G401.6 (cell line): ENCODE measurements at regions not wholly inside any gene's neighbourhood (a gene's known extent, or its start where the extent isn't known, plus 50 kb on each side); places are given as distances from the start of the nearest gene placed in this dataset.

Source experiments
- FAIRE-seq: peaks from 2 replicates; lab custom pipeline; 2012; peaks lifted over from hg19 to GRCh38; lab: Jason Lieb, UNC

DNA sequence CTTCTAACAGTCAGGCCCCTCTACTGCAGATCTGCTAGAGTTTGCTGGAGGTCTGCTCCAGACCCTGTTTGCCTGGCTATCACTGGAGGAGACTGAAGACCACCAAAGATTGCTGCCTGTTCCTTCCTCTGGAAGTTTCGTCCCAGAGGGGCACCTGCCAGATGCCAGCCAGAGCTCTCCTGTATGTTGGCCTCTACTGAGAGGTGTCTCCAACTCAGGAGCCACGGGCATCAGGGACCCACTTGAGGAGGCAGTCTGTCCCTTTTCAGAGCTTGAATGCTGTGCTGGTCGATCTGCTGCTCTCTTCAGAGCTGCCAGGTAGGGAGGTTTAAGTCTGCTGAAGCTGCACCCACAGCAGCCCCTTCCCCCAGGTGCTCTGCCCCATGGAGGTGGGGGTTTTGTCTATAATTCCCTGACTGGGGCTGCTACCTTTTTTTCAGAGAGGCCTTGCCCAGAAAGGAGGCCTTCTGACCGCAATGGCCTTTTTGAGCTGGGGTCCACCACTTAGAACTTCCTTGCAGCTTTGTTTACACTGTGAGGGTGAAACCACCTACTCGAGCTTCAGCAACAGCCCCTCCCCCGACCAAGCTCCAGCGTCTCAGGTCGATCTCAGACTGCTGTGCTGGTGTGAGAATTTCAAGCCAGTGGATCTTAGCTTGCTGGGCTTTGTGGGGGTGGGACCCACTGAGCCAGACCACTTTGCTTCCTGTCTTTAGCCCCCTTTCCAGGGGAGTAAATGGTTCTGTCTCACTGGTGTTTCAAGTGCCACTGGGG lies 566.0 kb downstream of the NR4A2 start:
- no peak for FAIRE-seq

- no peak for FAIRE-seq
These were observed 577.0 kb downstream of the NR4A2 start for GRCh38 chr2:155755481-155755880.

GRCh38 chr2:155748131-155748530 lies 584.4 kb downstream of the NR4A2 start:
- no peak for FAIRE-seq

DNA sequence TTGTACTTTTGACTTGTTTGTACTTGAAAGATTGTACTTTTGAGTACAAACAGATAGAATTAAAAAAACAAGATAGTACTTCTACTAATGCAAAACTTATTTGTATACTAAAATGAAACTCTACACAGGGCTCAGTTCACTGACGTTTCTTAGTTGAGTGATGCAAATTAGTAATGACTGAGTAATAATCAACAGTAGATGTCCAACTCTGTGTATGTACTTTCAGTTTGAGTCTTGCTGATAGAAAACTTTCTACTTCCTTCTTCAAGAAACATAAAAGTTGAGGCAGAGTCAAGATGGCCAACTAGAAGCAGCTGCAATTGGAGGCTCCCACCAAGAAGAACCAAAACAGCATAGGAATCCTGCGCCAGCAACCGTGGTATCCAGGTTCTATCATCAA lies 585.0 kb downstream of the NR4A2 start:
- FAIRE-seq: no peak

- FAIRE-seq: no peak
These were observed 599.2 kb downstream of the NR4A2 start for GRCh38 chr2:155733091-155733853.

GRCh38 chr2:155730804-155731203 lies 601.7 kb downstream of the NR4A2 start:
- no peak for FAIRE-seq

DNA sequence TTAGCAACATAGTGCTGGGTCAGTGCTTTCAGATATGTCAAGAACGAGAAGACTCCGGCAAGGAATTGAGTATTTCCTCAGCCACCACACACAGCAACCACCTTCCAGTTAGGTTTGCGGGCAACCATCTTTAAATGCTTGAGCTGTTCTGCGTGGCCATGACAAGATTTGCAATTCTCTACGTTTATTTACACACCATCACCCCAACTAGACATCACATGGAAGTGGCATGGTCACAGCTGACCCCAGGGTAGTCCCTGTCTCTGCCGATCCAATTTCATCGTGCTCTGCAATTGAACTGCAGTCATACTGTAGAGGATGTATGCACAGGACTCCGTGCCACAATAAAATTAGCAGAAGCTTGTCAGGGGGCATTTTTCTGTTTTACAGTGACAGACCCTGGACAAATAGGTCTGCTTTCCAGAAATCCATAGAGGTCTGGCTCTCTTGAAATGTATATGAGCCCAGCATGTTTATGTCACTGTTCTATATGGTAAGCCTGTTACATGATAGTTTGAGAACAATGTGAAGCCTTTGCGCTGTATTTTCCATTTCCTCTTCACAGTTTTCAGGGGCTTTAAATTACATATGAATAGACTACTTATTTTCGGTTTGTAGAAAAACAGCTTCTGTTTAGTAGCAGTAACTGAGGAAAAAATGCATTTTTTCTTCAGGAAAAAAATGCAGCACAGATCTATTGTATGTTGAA lies 605.2 kb downstream of the NR4A2 start:
- FAIRE-seq: no peak

- no peak for FAIRE-seq
These were observed 610.2 kb downstream of the NR4A2 start for GRCh38 chr2:155722290-155722689.

GRCh38 chr2:155715705-155716104 lies 616.8 kb downstream of the NR4A2 start:
- no peak for FAIRE-seq

DNA sequence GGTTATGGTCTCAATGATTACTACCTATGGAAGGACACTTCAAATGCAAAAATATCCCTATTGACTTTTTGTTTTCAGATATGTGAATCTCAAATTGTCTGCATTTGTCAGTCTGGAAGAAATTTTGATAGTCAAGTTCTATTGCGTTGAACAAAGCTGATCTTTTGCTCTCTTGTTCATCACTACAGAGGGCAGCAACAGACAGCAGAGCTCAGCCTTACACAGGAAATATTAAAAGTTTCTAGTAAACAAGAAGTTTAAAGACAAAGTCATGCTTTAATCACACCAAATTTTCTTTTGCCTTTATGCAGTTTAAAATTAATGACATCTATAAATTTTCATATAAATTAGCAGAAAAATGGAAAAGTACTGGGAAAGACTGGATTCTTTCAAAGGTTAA lies 617.5 kb downstream of the NR4A2 start:
- FAIRE-seq: no peak

DNA sequence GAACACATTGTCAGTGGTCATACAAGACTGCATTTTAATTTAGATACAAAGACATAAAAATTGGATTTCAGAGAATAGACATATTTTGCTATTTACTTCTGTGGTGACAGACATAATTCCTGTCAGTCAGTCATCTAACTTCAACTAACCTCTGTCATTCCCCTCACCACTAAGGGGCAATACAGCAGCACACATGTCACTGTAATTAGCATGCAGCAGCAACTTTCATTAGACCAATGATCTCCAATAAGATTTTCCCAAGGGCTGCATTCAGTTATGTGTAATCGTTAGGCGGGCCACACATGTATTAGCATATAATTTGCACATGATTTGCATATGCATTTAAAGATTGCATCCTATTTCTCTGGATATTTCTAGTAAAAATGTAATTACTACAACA lies 624.5 kb downstream of the NR4A2 start:
- no peak for FAIRE-seq

DNA sequence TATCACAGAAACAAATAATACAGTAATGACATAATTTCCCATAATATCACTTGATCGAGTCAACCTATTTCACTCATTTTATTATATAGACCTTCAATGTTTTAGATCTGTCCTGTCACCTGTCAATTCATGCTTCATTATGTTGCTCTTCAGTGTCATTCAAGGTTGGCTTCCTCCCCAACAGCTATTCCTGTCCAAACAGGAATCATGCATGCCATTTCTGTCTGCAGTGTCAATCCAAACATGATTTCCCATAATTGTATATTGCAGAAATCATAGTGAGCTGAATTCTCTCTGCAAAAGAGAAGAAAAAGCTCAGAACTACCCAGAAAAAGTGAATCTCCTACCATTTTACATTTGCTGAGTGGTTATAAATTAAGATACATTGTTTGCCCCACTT lies 628.6 kb downstream of the NR4A2 start:
- no peak for FAIRE-seq

GRCh38 chr2:155703048-155703447 lies 629.5 kb downstream of the NR4A2 start:
- FAIRE-seq: no peak

DNA sequence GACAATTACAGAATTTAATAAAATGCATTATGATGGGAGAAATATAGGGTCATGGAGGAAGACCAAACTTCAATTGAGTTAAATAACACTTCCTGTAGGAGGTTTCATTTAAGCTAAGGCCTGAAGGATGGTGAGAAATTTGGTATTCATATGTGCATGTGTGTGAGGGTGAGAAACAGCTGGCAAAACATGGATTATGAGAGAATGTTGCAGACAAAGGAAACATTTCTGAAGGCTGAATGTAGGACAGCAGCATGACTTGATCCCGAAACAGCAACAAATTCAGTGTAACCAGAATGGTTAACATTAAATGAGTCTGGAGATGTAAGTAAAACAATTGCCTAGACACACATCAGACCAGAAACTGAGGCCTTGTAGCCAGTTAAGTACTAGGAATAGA lies 630.8 kb downstream of the NR4A2 start:
- FAIRE-seq: no peak

GRCh38 chr2:155696571-155696970 lies 636.0 kb downstream of the NR4A2 start:
- FAIRE-seq: no peak

GRCh38 chr2:155695505-155695904 lies 637.0 kb downstream of the NR4A2 start:
- FAIRE-seq: no peak

GRCh38 chr2:155692856-155693255 lies 639.7 kb downstream of the NR4A2 start:
- FAIRE-seq: no peak

DNA sequence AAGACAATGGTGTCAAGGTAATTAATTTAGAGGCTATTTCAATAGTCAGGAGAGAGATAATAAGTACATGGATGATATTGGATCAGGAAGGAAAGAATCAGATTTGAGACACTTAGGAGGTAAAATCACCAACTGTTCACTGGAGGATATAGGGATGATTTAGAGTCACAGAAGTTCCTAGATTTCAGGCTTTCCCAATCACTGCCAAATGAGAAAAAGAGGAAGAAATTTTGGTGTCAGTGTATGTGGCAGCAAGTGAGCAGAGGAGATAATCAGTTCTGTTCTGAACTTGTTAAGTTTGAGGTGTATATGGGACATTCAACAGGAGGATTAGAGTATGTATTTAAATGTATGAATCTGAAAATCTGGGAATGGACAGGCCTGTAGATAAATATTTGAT lies 640.4 kb downstream of the NR4A2 start:
- no peak for FAIRE-seq

- FAIRE-seq: no peak
These were observed 641.7 kb downstream of the NR4A2 start for GRCh38 chr2:155690785-155691184.

DNA sequence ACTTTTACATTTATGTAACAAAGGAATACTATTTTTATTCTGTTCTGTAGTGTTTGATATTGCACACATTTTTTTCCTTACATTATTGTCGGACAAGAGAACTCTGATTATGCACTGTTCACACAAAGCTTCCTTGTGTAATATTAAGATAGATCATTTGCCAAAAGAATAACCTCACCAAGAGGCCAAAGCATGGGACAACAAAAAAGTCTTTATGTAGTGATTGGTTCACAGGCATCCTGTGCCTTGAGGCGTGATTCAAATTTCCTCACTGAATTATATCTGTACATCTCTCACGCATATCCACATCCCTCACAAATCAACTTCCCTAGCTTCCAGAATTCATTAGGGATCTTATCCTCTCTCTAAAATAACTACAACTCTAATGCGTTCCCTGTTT lies 642.7 kb downstream of the NR4A2 start:
- FAIRE-seq: no peak

GRCh38 chr2:155687181-155687580 lies 645.3 kb downstream of the NR4A2 start:
- no peak for FAIRE-seq

DNA sequence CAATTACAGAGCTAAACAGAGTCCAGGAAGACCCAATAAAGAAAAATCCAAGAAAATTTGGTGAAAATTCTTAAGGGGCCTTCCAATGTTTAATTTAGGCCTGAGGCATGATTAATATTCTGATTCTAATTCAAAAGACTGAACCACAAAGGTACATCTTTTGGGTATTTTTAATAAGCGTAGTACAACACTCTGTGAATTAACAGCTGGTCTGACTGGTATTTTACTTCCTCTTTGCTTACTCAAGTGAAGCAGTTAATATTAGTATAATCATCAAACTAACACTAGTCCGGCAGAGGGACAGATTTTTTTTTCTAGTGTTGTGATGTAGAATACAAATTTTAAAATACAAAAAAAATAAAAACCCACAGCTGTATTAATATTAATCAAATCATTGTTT lies 652.9 kb downstream of the NR4A2 start:
- no peak for FAIRE-seq

- no peak for FAIRE-seq
These were observed 656.6 kb downstream of the NR4A2 start for GRCh38 chr2:155675920-155676319.
